Mesenchymal stem cell (in vitro differentiated cells and primary cell): ENCODE measurements at regions not wholly inside any gene's neighbourhood (a gene's known extent, or its start where the extent isn't known, plus 50 kb on each side); places are given as distances from the start of the nearest gene placed in this dataset.

ENCODE experiments used
- DNase-seq: peaks from one replicate; pipeline ENCODE4 v3.0.0-alpha.2; 2013
- H2AFZ ChIP-seq: one replicate; pipeline ENCODE4 v1.6.1; 2013; ENCODE audit warnings: low read depth, mild to moderate bottlenecking, control low read depth, inconsistent platforms, low read length, moderate library complexity
- H2AK5ac ChIP-seq: 2 replicates; pipeline ENCODE4 v1.6.1; 2013; ENCODE audit warnings: low read length, moderate library complexity, mild to moderate bottlenecking, inconsistent platforms; ENCODE audit not compliant: severe bottlenecking
- H2BK120ac ChIP-seq: one replicate; pipeline ENCODE4 v1.6.1; 2013; ENCODE audit warnings: low read depth, mild to moderate bottlenecking, inconsistent platforms, low read length, moderate library complexity
- H2BK12ac ChIP-seq, 2 experiments: one replicate each; pipeline ENCODE4 v1.6.1; 2013; ENCODE audit warnings: inconsistent platforms in 2 of 2, low read length in 2 of 2, mild to moderate bottlenecking in 2 of 2, moderate library complexity in 2 of 2, control low read depth in 1 of 2
- H2BK15ac ChIP-seq: one replicate; pipeline ENCODE4 v1.6.1; 2013; ENCODE audit warnings: mild to moderate bottlenecking, low read depth, inconsistent platforms; ENCODE audit not compliant: poor library complexity, severe bottlenecking
- H2BK5ac ChIP-seq: 2 replicates; pipeline ENCODE4 v1.6.1; 2013; ENCODE audit warnings: low read depth, mild to moderate bottlenecking, low read length, control low read depth, inconsistent platforms; ENCODE audit not compliant: poor library complexity, severe bottlenecking
- H3K14ac ChIP-seq, 2 experiments: one replicate each; pipeline ENCODE4 v1.6.1; 2013; ENCODE audit warnings: inconsistent platforms in 2 of 2, low read length in 2 of 2, control low read depth in 1 of 2, mild to moderate bottlenecking in 1 of 2, moderate library complexity in 1 of 2
- H3K18ac ChIP-seq, 2 experiments: one replicate each; pipeline ENCODE4 v1.6.1; 2013; ENCODE audit warnings: inconsistent platforms in 2 of 2, low read length in 2 of 2, control low read depth in 1 of 2, low read depth in 1 of 2, mild to moderate bottlenecking in 1 of 2
- H3K23ac ChIP-seq, 2 experiments: one replicate each; pipeline ENCODE4 v1.6.1; 2013; ENCODE audit warnings: inconsistent platforms in 2 of 2, low read length in 2 of 2, mild to moderate bottlenecking in 2 of 2, moderate library complexity in 2 of 2, control low read depth in 1 of 2
- H3K27ac ChIP-seq: 2 replicates; pipeline ENCODE4 v1.5.1; 2013; ENCODE audit warnings: mild to moderate bottlenecking, moderate library complexity, low read length, control low read depth, inconsistent platforms; ENCODE audit not compliant: poor library complexity, severe bottlenecking
- H3K27me3 ChIP-seq, 2 experiments: 2 replicates each; pipeline versions ENCODE4 v1.6.1 to v1.7.0; 2013; ENCODE audit warnings: low read length in 2 of 2, mild to moderate bottlenecking in 2 of 2, moderate library complexity in 2 of 2, control low read depth in 1 of 2, inconsistent platforms in 1 of 2; ENCODE audit not compliant: control insufficient read depth in 1 of 2, insufficient read depth in 1 of 2
- H3K36me3 ChIP-seq, 2 experiments: 2 replicates each; pipeline versions ENCODE4 v1.6.1 to v1.7.0; 2013; ENCODE audit warnings: low read length in 2 of 2, control low read depth in 1 of 2, inconsistent platforms in 1 of 2, low read depth in 1 of 2, mild to moderate bottlenecking in 1 of 2; ENCODE audit not compliant: insufficient read depth in 2 of 2, control insufficient read depth in 1 of 2
- H3K4ac ChIP-seq, 2 experiments: one replicate each; pipeline ENCODE4 v1.6.1; 2013; ENCODE audit warnings: inconsistent platforms in 2 of 2, low read length in 2 of 2, mild to moderate bottlenecking in 2 of 2, moderate library complexity in 2 of 2, control low read depth in 1 of 2, low read depth in 1 of 2
- H3K4me1 ChIP-seq: 2 replicates; pipeline ENCODE4 v1.6.1; 2013; ENCODE audit warnings: low read depth, low read length, control low read depth; ENCODE audit not compliant: control insufficient read depth, insufficient read depth
- H3K4me2 ChIP-seq: 2 replicates; pipeline ENCODE4 v1.6.1; 2013; ENCODE audit warnings: low read length, mild to moderate bottlenecking, inconsistent platforms; ENCODE audit not compliant: poor library complexity, severe bottlenecking
- H3K4me3 ChIP-seq, 2 experiments: 2 replicates each; pipeline versions ENCODE4 v1.5.1 to v1.7.0; 2013; ENCODE audit warnings: low read length in 2 of 2, mild to moderate bottlenecking in 2 of 2, control low read depth in 1 of 2, low read depth in 1 of 2; ENCODE audit not compliant: insufficient read depth in 1 of 2
- H3K79me1 ChIP-seq: replicated peaks from 2 replicates; pipeline ENCODE4 v1.6.1; 2013; ENCODE audit warnings: mild to moderate bottlenecking, control low read depth, low read length, inconsistent platforms; ENCODE audit not compliant: poor library complexity, severe bottlenecking
- H3K9ac ChIP-seq: 2 replicates; pipeline ENCODE4 v1.7.0; 2013; ENCODE audit warnings: mild to moderate bottlenecking, low read length, moderate library complexity
- H3K9me3 ChIP-seq: 2 replicates; pipeline ENCODE4 v1.7.0; 2013; ENCODE audit warnings: mild to moderate bottlenecking, low read length; ENCODE audit not compliant: control insufficient read depth
- H4K8ac ChIP-seq: one replicate; pipeline ENCODE4 v1.6.1; 2013; ENCODE audit warnings: inconsistent platforms, mild to moderate bottlenecking, low read length, moderate library complexity
- H4K91ac ChIP-seq: one replicate; pipeline ENCODE4 v1.6.1; 2013; ENCODE audit warnings: mild to moderate bottlenecking, low read length, inconsistent platforms
- WGBS: methylation state at CpG from one replicate; pipeline ENCODE4 v1.1.7; 2013; ENCODE audit warnings: mixed read lengths; 5-methylcytosine and 5-hydroxymethylcytosine counted together

DNA sequence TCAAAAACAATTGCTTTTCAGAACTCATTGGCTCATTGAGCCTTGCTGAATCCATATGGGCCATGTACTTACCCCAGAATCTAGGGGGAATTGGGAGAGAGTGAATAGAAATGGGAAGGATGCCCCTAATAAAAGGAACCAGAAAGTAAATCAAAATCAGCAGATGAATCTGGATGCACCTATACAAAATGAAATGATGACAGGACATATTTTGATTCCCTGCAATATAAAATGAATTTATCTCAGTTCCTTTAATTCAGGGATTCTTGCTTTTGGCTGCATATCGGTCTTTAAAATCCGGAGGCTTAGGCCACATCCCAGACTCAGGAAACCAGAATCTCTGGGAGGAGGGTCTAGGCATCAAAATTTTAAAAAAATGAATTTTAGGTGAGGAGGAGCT lies 107.7 kb upstream of the NEO1 start:
- no peak overlapping the region for H2BK120ac ChIP-seq
- DNase-seq = no peak
- no peak overlapping the region for H3K4me2 ChIP-seq
- H3K4ac ChIP-seq = no peak overlapping the region
- peaks cover 13% of the 10 kb centered on the region for H3K9me3 ChIP-seq
- H2BK12ac ChIP-seq = no peak overlapping the region
- H3K23ac ChIP-seq = no peak overlapping the region
- H2BK15ac ChIP-seq = no peak overlapping the region
- H2AFZ ChIP-seq = no peak overlapping the region
- H3K14ac ChIP-seq = no peak overlapping the region
- H2AK5ac ChIP-seq = no peak overlapping the region
- no peak overlapping the region for H4K91ac ChIP-seq
- 100% methylated on average over 2 of the region's 2 CpGs for WGBS
- no peak overlapping the region for H3K27ac ChIP-seq
- no peaks in the 10 kb centered on the region for H3K4me1 ChIP-seq
- H3K18ac ChIP-seq = no peak overlapping the region
- H3K27me3 ChIP-seq = peaks cover 5 to 27% of the 10 kb centered on the region in 2 experiments
- H3K79me1 ChIP-seq = no peaks in the 10 kb centered on the region
- H2BK5ac ChIP-seq = no peak overlapping the region
- no peak overlapping the region for H3K9ac ChIP-seq
- no peaks in the 10 kb centered on the region for H3K36me3 ChIP-seq
- no peak overlapping the region for H3K4me3 ChIP-seq
- H4K8ac ChIP-seq = no peak overlapping the region

GRCh38 chr15:72940229-72940622 lies 112.0 kb upstream of the NEO1 start:
- no peak overlapping the region for H2BK5ac ChIP-seq
- H3K14ac ChIP-seq = no peak overlapping the region
- H2AFZ ChIP-seq = no peak overlapping the region
- no peak overlapping the region for H3K4me3 ChIP-seq
- no peak overlapping the region for H4K91ac ChIP-seq
- no peak overlapping the region for H3K4ac ChIP-seq
- H3K9me3 ChIP-seq = no peaks in the 10 kb centered on the region
- H3K4me2 ChIP-seq = no peak overlapping the region
- H3K36me3 ChIP-seq = no peaks in the 10 kb centered on the region
- no peak overlapping the region for H2BK120ac ChIP-seq
- no peak overlapping the region for H3K18ac ChIP-seq
- H3K9ac ChIP-seq = no peak overlapping the region
- no peaks in the 10 kb centered on the region for H3K4me1 ChIP-seq
- no peak overlapping the region for H4K8ac ChIP-seq
- WGBS = 100% methylated on average over 1 of the region's 2 CpGs
- no peak overlapping the region for H3K23ac ChIP-seq
- H2BK15ac ChIP-seq = no peak overlapping the region
- H3K27ac ChIP-seq = no peak overlapping the region
- no peak overlapping the region for H2AK5ac ChIP-seq
- no peaks in the 10 kb centered on the region for H3K79me1 ChIP-seq
- H2BK12ac ChIP-seq = no peak overlapping the region
- H3K27me3 ChIP-seq = peaks cover 3 to 37% of the 10 kb centered on the region in 2 experiments
- no peak for DNase-seq

- H3K23ac ChIP-seq = no peak overlapping the region
- 66% methylated on average over 4 of the region's 5 CpGs for WGBS
- H3K4me2 ChIP-seq = no peak overlapping the region
- no peaks in the 10 kb centered on the region for H3K9me3 ChIP-seq
- no peak overlapping the region for H2BK5ac ChIP-seq
- no peak overlapping the region for H2AK5ac ChIP-seq
- H3K36me3 ChIP-seq = no peaks in the 10 kb centered on the region
- H3K9ac ChIP-seq = no peak overlapping the region
- H2BK15ac ChIP-seq = no peak overlapping the region
- H2AFZ ChIP-seq = no peak overlapping the region
- no peak overlapping the region for H4K91ac ChIP-seq
- no peak overlapping the region for H3K4me3 ChIP-seq
- H3K27ac ChIP-seq = no peak overlapping the region
- H3K4me1 ChIP-seq = no peaks in the 10 kb centered on the region
- no peak for DNase-seq
- no peak overlapping the region for H3K18ac ChIP-seq
- no peak overlapping the region for H2BK120ac ChIP-seq
- H3K14ac ChIP-seq = no peak overlapping the region
- H3K79me1 ChIP-seq = no peaks in the 10 kb centered on the region
- H4K8ac ChIP-seq = no peak overlapping the region
- peaks cover 3 to 32% of the 10 kb centered on the region in 2 experiments for H3K27me3 ChIP-seq
- H2BK12ac ChIP-seq = no peak overlapping the region
- no peak overlapping the region for H3K4ac ChIP-seq
Observed at GRCh38 chr15:72939514-72940228, 112.6 kb upstream of the NEO1 start.

GRCh38 chr15:72936691-72937679 lies 115.3 kb upstream of the NEO1 start:
- H2BK120ac ChIP-seq = no peak overlapping the region
- H4K8ac ChIP-seq = no peak overlapping the region
- DNase-seq = no peak
- H3K36me3 ChIP-seq = no peaks in the 10 kb centered on the region
- no peaks in the 10 kb centered on the region for H3K4me1 ChIP-seq
- peaks cover 3 to 24% of the 10 kb centered on the region in 2 experiments for H3K27me3 ChIP-seq
- H2BK15ac ChIP-seq = no peak overlapping the region
- no peak overlapping the region for H2BK12ac ChIP-seq
- H2AFZ ChIP-seq = no peak overlapping the region
- no peak overlapping the region for H3K4me3 ChIP-seq
- H3K4ac ChIP-seq = no peak overlapping the region
- H3K9me3 ChIP-seq = no peaks in the 10 kb centered on the region
- H2BK5ac ChIP-seq = no peak overlapping the region
- no peaks in the 10 kb centered on the region for H3K79me1 ChIP-seq
- no peak overlapping the region for H3K9ac ChIP-seq
- H3K18ac ChIP-seq = no peak overlapping the region
- H4K91ac ChIP-seq = no peak overlapping the region
- H2AK5ac ChIP-seq = no peak overlapping the region
- no peak overlapping the region for H3K23ac ChIP-seq
- H3K14ac ChIP-seq = no peak overlapping the region
- H3K27ac ChIP-seq = no peak overlapping the region
- WGBS = 81% methylated on average over 11 of the region's 11 CpGs
- H3K4me2 ChIP-seq = no peak overlapping the region
